ENCODE measurements at regions not wholly inside any gene's neighbourhood (a gene's known extent, or its start where the extent isn't known, plus 50 kb on each side); places are given as distances from the start of the nearest gene placed in this dataset.

DNA sequence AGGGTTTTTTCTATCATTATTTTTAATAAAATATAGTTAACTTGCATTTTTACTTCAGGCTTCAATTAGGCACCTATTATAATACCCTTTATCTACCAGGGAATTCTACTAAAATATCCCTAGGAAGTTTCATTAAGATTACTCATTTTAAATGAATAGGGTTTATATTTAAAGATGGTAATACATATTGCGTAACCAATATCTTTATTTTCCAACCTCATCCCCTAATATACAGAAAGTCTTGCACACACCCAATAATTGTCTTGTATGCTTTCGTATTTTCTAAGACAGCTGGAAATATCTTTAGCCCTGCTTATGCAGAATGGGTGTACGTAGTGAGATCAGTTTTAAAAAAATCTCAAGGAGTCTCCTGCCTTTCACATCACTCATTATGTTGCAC is 1186.8 kb downstream of the TECRL start:
- TF ChIP-seq POLR2A (IDR thresholded peaks at IDR 0.05) = no peak
- TF ChIP-seq CTCF (IDR thresholded peaks at IDR 0.05) = no peak
- TF ChIP-seq POLR2AphosphoS5 (IDR thresholded peaks at IDR 0.05) = no peak
- TF ChIP-seq EP300 (IDR thresholded peaks at IDR 0.05) = no peak
